Endothelial cell of umbilical vein (primary cell): ENCODE measurements at regions not wholly inside any gene's neighbourhood (a gene's known extent, or its start where the extent isn't known, plus 50 kb on each side); places are given as distances from the start of the nearest gene placed in this dataset.

Experiments
- BruUV-seq: library from RNA; stranded (reverse); fragments of 400-500 nt; replicated peaks from 2 replicates; lab custom pipeline; 2021; lab: Mats Ljungman, UMichigan
- CTCF ChIA-PET: fragments of 300-600, 350-600 bp; sonication (Branson Sonifier 250); formaldehyde crosslinking; loops from one replicate; lab custom pipeline; 2021; ENCODE audit warnings: antibody characterized with exemption, inconsistent platforms; lab: Charles Lee
- POLR2A ChIA-PET: fragments of 300-600, 350-600 bp; sonication (Branson Sonifier 250); formaldehyde crosslinking; loops from one replicate; lab custom pipeline; 2021; ENCODE audit warnings: antibody characterized with exemption, inconsistent platforms; lab: Charles Lee
- DNase-seq: peaks from one replicate; pipeline ENCODE4 v3.0.0-alpha.2; 2011; ENCODE audit warnings: low read depth, low spot score
- FAIRE-seq: peaks from 2 replicates; lab custom pipeline; 2011; peaks lifted over from hg19 to GRCh38; lab: Jason Lieb, UNC
- H2AFZ ChIP-seq: 2 replicates; pipeline ENCODE4 v1.6.0; 2012; ENCODE audit warnings: low read depth, low read length, control low read depth, inconsistent platforms
- H3K27ac ChIP-seq: 2 replicates; pipeline ENCODE4 v1.5.1; 2011; ENCODE audit warnings: low read depth, mild to moderate bottlenecking, control low read depth, low read length, moderate library complexity; ENCODE audit not compliant: insufficient read depth
- H3K27me3 ChIP-seq, 2 experiments: 2 replicates each; pipeline versions ENCODE4 v1.6.0 to v1.6.1; 2011; ENCODE audit warnings: low read length in 2 of 2, mixed read lengths in 1 of 2; ENCODE audit not compliant: control insufficient read depth in 2 of 2, insufficient read depth in 2 of 2
- H3K36me3 ChIP-seq, 2 experiments: 2 replicates in 1 of 2; 3 replicates in 1 of 2; pipeline ENCODE4 v1.5.1; 2011; ENCODE audit warnings: low read length in 2 of 2, mild to moderate bottlenecking in 1 of 2, moderate library complexity in 1 of 2; ENCODE audit not compliant: control insufficient read depth in 2 of 2, insufficient read depth in 2 of 2; ENCODE audit errors: extremely low read depth in 1 of 2
- H3K4me1 ChIP-seq: 3 replicates; pipeline ENCODE4 v1.5.1; 2011; ENCODE audit warnings: mild to moderate bottlenecking, low read length; ENCODE audit not compliant: control insufficient read depth, insufficient read depth; ENCODE audit errors: extremely low read depth
- H3K4me2 ChIP-seq: 2 replicates; pipeline ENCODE4 v1.6.1; 2011; ENCODE audit warnings: low read length, control low read depth, mixed read lengths; ENCODE audit not compliant: insufficient read depth
- H3K4me3 ChIP-seq, 3 experiments: fragments of 200-600 bp in 1 of 3; sonication (generic), shearing (Covaris generic) in 1 of 3; replicated peaks in 1 of 3; 2 replicates each; pipeline ENCODE4 v1.5.1; 2011 to 2016; ENCODE audit warnings: control low read depth in 3 of 3, low read length in 3 of 3, mild to moderate bottlenecking in 2 of 3, inconsistent platforms in 1 of 3, low read depth in 1 of 3, moderate library complexity in 1 of 3; ENCODE audit not compliant: insufficient read depth in 1 of 3
- H3K79me2 ChIP-seq: 2 replicates; pipeline ENCODE4 v1.6.0; 2012; ENCODE audit warnings: low read length, inconsistent platforms; ENCODE audit not compliant: control insufficient read depth, insufficient read depth
- H3K9ac ChIP-seq: replicated peaks from 2 replicates; pipeline ENCODE3; 2011; ENCODE audit warnings: low read length, control low read depth; ENCODE audit not compliant: insufficient read depth; ENCODE audit errors: extremely low read depth
- H3K9me1 ChIP-seq: replicated peaks from 3 replicates; pipeline ENCODE4 v1.6.0; 2011; ENCODE audit warnings: mild to moderate bottlenecking, low read length; ENCODE audit not compliant: control insufficient read depth, insufficient read depth; ENCODE audit errors: extremely low read depth
- H3K9me3 ChIP-seq: replicated peaks from 2 replicates; pipeline ENCODE4 v1.5.1; 2012; ENCODE audit warnings: low read length, inconsistent platforms; ENCODE audit not compliant: control insufficient read depth, insufficient read depth
- H4K20me1 ChIP-seq: replicated peaks from 2 replicates; pipeline ENCODE3; 2011; ENCODE audit warnings: mild to moderate bottlenecking, low read length; ENCODE audit not compliant: control insufficient read depth, insufficient read depth; ENCODE audit errors: extremely low read depth
- EZH2 ChIP-seq: IDR thresholded peaks from 2 replicates; pipeline ENCODE4 v1.6.1; 2012; ENCODE audit warnings: borderline replicate concordance, low read depth, mild to moderate bottlenecking, moderate library complexity, low read length, inconsistent platforms; ENCODE audit not compliant: severe bottlenecking
- FOS ChIP-seq: IDR thresholded peaks from 2 replicates; pipeline ENCODE4 v1.6.1; 2011; ENCODE audit warnings: mild to moderate bottlenecking, low read length, moderate library complexity, borderline replicate concordance; ENCODE audit not compliant: insufficient read depth
- GATA2 ChIP-seq: IDR thresholded peaks from 2 replicates; pipeline ENCODE4 v1.7.0; 2011; ENCODE audit warnings: low read depth, mild to moderate bottlenecking, moderate library complexity, mixed read lengths, low read length; ENCODE audit not compliant: insufficient read length, insufficient read depth
- JUN ChIP-seq: IDR thresholded peaks from 2 replicates; pipeline ENCODE4 v1.6.1; 2011; ENCODE audit warnings: borderline replicate concordance, low read depth; ENCODE audit not compliant: insufficient read length, insufficient read depth
- MYC ChIP-seq: IDR thresholded peaks from one replicate; pipeline ENCODE4 v1.6.1; 2011; ENCODE audit warnings: mild to moderate bottlenecking, low read depth, low read length
- POLR2A ChIP-seq: IDR thresholded peaks from 2 replicates; pipeline ENCODE4 v1.6.1; 2012; ENCODE audit warnings: low read depth, mild to moderate bottlenecking, control low read depth, low read length
- POLR2AphosphoS5 ChIP-seq: IDR thresholded peaks from 2 replicates; pipeline ENCODE4 v1.6.1; 2012; ENCODE audit warnings: low read depth, mild to moderate bottlenecking, control low read depth, low read length, moderate library complexity; ENCODE audit not compliant: insufficient read depth
- dilution Hi-C: fragments of 300-500 bp; cut with MboI; formaldehyde crosslinking; loops from one replicate; pipeline ENCODE4 v1.15.0; 2019; ENCODE audit warnings: low sequenced_read_pairs; ENCODE audit not compliant: extremely low pct_ligation_motif_present
- intact Hi-C: fragments of 100-400 bp; cut with micrococcal nuclease; formaldehyde crosslinking; loops from one replicate; pipeline ENCODE4 v1.10.0; 2022
- TF ChIP-seq, protein P1 (sequence below), 2 donors: IDR thresholded peaks; 1 replicate in 1 of 2; 2 replicates in 1 of 2; pipeline ENCODE4 v1.5.1; 2011; ENCODE audit warnings: low read length in 2 of 2, mild to moderate bottlenecking in 2 of 2, moderate library complexity in 2 of 2, control low read depth in 1 of 2, inconsistent platforms in 1 of 2, low read depth in 1 of 2; ENCODE audit not compliant: insufficient read depth in 1 of 2; ENCODE audit errors: extremely low read depth in 1 of 2
- TF ChIP-seq, protein P2 (sequence below): IDR thresholded peaks from 2 replicates; pipeline ENCODE4 v1.6.1; 2011; ENCODE audit not compliant: insufficient read depth, insufficient read length

DNA sequence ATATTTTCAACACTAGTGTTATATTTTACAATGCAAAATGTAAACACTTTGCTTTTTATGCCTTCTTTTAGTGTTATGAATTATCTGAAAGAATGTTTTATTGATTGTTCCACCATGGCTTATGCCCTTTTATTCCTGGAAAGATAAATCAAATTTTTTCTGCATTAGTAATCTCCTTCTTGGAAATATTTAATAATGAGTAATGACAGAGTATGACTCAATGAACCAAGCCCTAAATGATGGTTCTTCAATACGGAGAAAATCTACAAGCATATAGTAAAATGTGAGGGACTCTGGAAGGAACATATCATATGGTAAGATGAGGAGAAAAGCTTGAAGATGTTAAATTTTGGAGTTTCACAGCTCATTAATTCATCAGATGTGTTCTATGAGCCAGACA lies 929.6 kb downstream of the C6orf118 start:
- no peak for FAIRE-seq
- intact Hi-C loops (no loop called here), dilution Hi-C loops (no loop called here)
- no peaks in the 10 kb centered on the region for H3K9me1 ChIP-seq
- no peaks in the 10 kb centered on the region for H3K36me3 ChIP-seq
- H3K27ac ChIP-seq = no peak overlapping the region
- no peaks in the 10 kb centered on the region for H4K20me1 ChIP-seq
- peak; percentile 44 for DNase-seq
- no peak overlapping the region for H3K9ac ChIP-seq
- H3K79me2 ChIP-seq = no peaks in the 10 kb centered on the region
- H3K27me3 ChIP-seq = no peaks in the 10 kb centered on the region
- peaks cover 7% of the 10 kb centered on the region for H3K4me1 ChIP-seq
- no peak for TF ChIP-seq GATA2
- TF ChIP-seq EZH2 = no peak
- TF ChIP-seq FOS = peak; percentile 75
- peak; percentile 57 for TF ChIP-seq JUN
- no TSS peak for BruUV-seq
- H3K4me2 ChIP-seq = peak overlapping the region; percentile 68
- H3K9me3 ChIP-seq = no peaks in the 10 kb centered on the region
- ChIA-PET CTCF (no interaction called here), POLR2A (no interaction called here)
- H2AFZ ChIP-seq = no peak overlapping the region
- H3K4me3 ChIP-seq = no peak overlapping the region

DNA sequence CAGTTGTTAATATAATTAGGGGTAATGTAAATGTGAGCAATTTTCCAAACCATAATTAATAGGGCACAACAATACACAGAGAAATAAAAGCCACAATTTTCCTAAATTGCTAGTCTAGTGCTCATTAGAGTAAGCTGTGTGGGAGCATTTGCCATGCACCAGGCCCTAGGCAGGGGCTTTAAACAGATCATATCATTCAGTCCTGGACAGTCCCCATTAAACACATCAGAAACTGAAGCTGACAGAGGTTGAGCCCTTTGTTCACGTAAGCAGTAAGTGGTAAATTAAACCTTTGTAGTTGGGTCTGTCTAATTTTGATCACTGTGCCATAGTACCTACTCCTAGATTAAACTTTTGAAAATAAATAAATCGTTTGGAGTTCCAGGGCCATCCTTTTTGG lies 931.1 kb downstream of the C6orf118 start:
- ChIA-PET POLR2A (no interaction called here), CTCF (interaction anchor here (0.5 kb wide), 1 partner anchor 103 kb away, joined by 3 read pairs; no protein-coding TSS in a partner anchor)
- Histone ChIP-seq H3K27ac (no peak overlapping the region), H3K4me1 (peaks cover 7% of the 10 kb centered on the region), H3K9ac (no peak overlapping the region), H2AFZ (no peak overlapping the region), H3K79me2 (no peaks in the 10 kb centered on the region), H3K36me3 (no peaks in the 10 kb centered on the region), H3K9me3 (no peaks in the 10 kb centered on the region), H3K9me1 (no peaks in the 10 kb centered on the region), H3K4me3 (no peak overlapping the region), H3K27me3 (no peaks in the 10 kb centered on the region), H3K4me2 (no peak overlapping the region), H4K20me1 (no peaks in the 10 kb centered on the region)
- TF ChIP-seq MYC (no peak), POLR2A (no peak), JUN (no peak), EZH2 (no peak), POLR2AphosphoS5 (no peak), GATA2 (no peak), FOS (no peak)
- TF ChIP-seq, protein P1, sequence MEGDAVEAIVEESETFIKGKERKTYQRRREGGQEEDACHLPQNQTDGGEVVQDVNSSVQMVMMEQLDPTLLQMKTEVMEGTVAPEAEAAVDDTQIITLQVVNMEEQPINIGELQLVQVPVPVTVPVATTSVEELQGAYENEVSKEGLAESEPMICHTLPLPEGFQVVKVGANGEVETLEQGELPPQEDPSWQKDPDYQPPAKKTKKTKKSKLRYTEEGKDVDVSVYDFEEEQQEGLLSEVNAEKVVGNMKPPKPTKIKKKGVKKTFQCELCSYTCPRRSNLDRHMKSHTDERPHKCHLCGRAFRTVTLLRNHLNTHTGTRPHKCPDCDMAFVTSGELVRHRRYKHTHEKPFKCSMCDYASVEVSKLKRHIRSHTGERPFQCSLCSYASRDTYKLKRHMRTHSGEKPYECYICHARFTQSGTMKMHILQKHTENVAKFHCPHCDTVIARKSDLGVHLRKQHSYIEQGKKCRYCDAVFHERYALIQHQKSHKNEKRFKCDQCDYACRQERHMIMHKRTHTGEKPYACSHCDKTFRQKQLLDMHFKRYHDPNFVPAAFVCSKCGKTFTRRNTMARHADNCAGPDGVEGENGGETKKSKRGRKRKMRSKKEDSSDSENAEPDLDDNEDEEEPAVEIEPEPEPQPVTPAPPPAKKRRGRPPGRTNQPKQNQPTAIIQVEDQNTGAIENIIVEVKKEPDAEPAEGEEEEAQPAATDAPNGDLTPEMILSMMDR (IDR thresholded peaks at IDR 0.05; ENCODE audit: extremely low read depth in 1 of 2, insufficient read depth in 1 of 2, low read depth in 1 of 2, low read length in 2 of 2) = no peak
- TF ChIP-seq, protein P2, sequence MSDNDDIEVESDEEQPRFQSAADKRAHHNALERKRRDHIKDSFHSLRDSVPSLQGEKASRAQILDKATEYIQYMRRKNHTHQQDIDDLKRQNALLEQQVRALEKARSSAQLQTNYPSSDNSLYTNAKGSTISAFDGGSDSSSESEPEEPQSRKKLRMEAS = no peak
- intact Hi-C loops = no loop called here
- FAIRE-seq = no peak
- BruUV-seq = no TSS peak
- dilution Hi-C loops = no loop called here
- no peak for DNase-seq
